Gastroesophageal sphincter (tissue), 4 donors: ENCODE measurements at regions not wholly inside any gene's neighbourhood (a gene's known extent, or its start where the extent isn't known, plus 50 kb on each side); places are given as distances from the start of the nearest gene placed in this dataset.

Experiments used
- ATAC-seq: fragments of 150-250 bp; one replicate; pipeline ENCODE4 v1.9.1; 2016; ENCODE audit warnings: mild to moderate bottlenecking, moderate library complexity
- H3K27ac ChIP-seq, 4 donors: fragments of 200-600 bp; sonication (generic) in 3 of 4; 1 replicate in 3 of 4; 2 replicates in 1 of 4; pipeline ENCODE4 v1.5.1; 2016 to 2019
- H3K27me3 ChIP-seq: fragments of 200-600 bp; sonication (generic); one replicate; pipeline ENCODE4 v1.5.1; 2019
- H3K36me3 ChIP-seq, 2 donors: fragments of 200-600 bp; sonication (generic); one replicate each; pipeline ENCODE4 v1.5.1; 2019; ENCODE audit warnings: control low read depth in 1 of 2
- H3K4me1 ChIP-seq, 3 donors: fragments of 200-600 bp; sonication (generic); 1 replicate in 2 of 3; 2 replicates in 1 of 3; pipeline ENCODE4 v1.5.1; 2016 to 2019; ENCODE audit warnings: control low read depth in 2 of 3
- H3K4me3 ChIP-seq, 2 donors: fragments of 200-600 bp; sonication (generic); one replicate each; pipeline ENCODE4 v1.5.1; 2019; ENCODE audit warnings: mild to moderate bottlenecking in 1 of 2, moderate library complexity in 1 of 2
- H3K9me3 ChIP-seq, 3 donors: fragments of 200-600 bp; sonication (generic); one replicate each; pipeline ENCODE4 v1.5.1; 2017 to 2019; ENCODE audit warnings: control low read depth in 2 of 3
- CTCF ChIP-seq, 4 experiments: fragments of 200-600 bp in 2 of 4; fragments of 450-650 bp in 2 of 4; sonication (generic) in 1 of 4; IDR thresholded peaks; one replicate each; pipeline ENCODE4 v1.5.1; 2017 to 2019; ENCODE audit warnings: antibody characterized with exemption in 4 of 4, mild to moderate bottlenecking in 2 of 4, moderate library complexity in 2 of 4
- EP300 ChIP-seq: sonication (generic); formaldehyde crosslinking; IDR thresholded peaks from one replicate; pipeline ENCODE4 v1.6.1; 2017; ENCODE audit warnings: antibody characterized with exemption, mild to moderate bottlenecking
- POLR2A ChIP-seq, 2 donors: fragments of 450-650 bp; IDR thresholded peaks; one replicate each; pipeline ENCODE4 v1.6.1; 2017; ENCODE audit warnings: antibody characterized with exemption in 2 of 2, mild to moderate bottlenecking in 2 of 2, moderate library complexity in 1 of 2
- POLR2AphosphoS5 ChIP-seq: sonication (generic); formaldehyde crosslinking; IDR thresholded peaks from one replicate; pipeline ENCODE4 v1.6.1; 2017; ENCODE audit warnings: antibody characterized with exemption
- WGBS, 2 donors: methylation state at CpG; one replicate each; pipeline ENCODE4 v1.1.5; 2018; ENCODE audit warnings: low coverage in 1 of 2; 5-methylcytosine and 5-hydroxymethylcytosine counted together

GRCh38 chr11:106288057-106288456 is 210.6 kb downstream of the AASDHPPT start:
- H3K27ac ChIP-seq, result no peak overlapping the region

GRCh38 chr11:106288822-106289387 is 211.4 kb downstream of the AASDHPPT start:
- no peaks in the 10 kb centered on the region for H3K27me3 ChIP-seq
- H3K9me3 ChIP-seq, result no peaks in the 10 kb centered on the region
- ATAC-seq, result no peak
- H3K36me3 ChIP-seq, result no peaks in the 10 kb centered on the region
- H3K4me1 ChIP-seq, result no peaks in the 10 kb centered on the region
- no peak overlapping the region for H3K27ac ChIP-seq
- TF ChIP-seq POLR2A (IDR thresholded peaks at IDR 0.05) (no peak), CTCF (IDR thresholded peaks at IDR 0.05) (no peak), EP300 (no peak), POLR2AphosphoS5 (no peak)
- no peak overlapping the region for H3K4me3 ChIP-seq
- 50% methylated on average over 1 of the region's 1 CpG; no CpG with 5 or more reads in 1 of the 2 donors for WGBS, 2 donors

More at GRCh38 chr11:106288057-106288456, 210.6 kb downstream of the AASDHPPT start:
- Histone ChIP-seq H3K36me3 (no peaks in the 10 kb centered on the region), H3K27me3 (no peaks in the 10 kb centered on the region), H3K4me3 (no peak overlapping the region), H3K4me1 (no peaks in the 10 kb centered on the region), H3K9me3 (no peaks in the 10 kb centered on the region)
- 91 to 94% methylated on average over 2 to 3 of the region's 3 CpGs for WGBS, 2 donors
- ATAC-seq, result no peak
- TF ChIP-seq EP300 (no peak), POLR2AphosphoS5 (no peak), POLR2A (IDR thresholded peaks at IDR 0.05) (no peak), CTCF (IDR thresholded peaks at IDR 0.05) (no peak)

GRCh38 chr11:106292526-106292925 is 215.1 kb downstream of the AASDHPPT start:
- Histone ChIP-seq H3K4me1 (no peaks in the 10 kb centered on the region), H3K4me3 (no peak overlapping the region), H3K27me3 (no peaks in the 10 kb centered on the region), H3K36me3 (no peaks in the 10 kb centered on the region), H3K27ac (no peak overlapping the region), H3K9me3 (no peaks in the 10 kb centered on the region)
- TF ChIP-seq POLR2AphosphoS5 (no peak), POLR2A (IDR thresholded peaks at IDR 0.05) (no peak), EP300 (no peak), CTCF (IDR thresholded peaks at IDR 0.05) (no peak)
- no peak for ATAC-seq
- 78 to 88% methylated on average over 3 of the region's 3 CpGs for WGBS, 2 donors

DNA sequence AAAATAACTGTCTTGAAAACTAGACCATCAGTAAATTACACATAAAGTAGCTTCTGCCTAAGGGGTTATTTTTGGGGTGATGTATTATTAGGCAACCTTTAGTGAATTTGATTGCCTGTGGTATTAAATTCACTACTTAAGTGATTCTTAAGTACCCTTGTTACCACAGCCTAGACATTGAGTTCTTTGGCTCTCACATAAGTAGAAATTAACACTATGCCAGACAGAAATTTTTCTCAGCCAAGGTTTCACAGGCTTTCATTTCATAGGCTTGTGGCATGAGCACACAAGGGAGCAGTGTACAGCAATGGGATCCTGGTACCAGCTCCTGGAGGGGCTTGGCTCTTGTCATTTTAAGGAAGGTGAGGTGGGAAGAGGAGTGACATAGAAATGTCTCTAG is 218.5 kb downstream of the AASDHPPT start:
- Histone ChIP-seq H3K36me3 (no peaks in the 10 kb centered on the region), H3K9me3 (no peaks in the 10 kb centered on the region), H3K4me1 (no peaks in the 10 kb centered on the region), H3K27me3 (no peaks in the 10 kb centered on the region), H3K4me3 (no peak overlapping the region), H3K27ac (no peak overlapping the region)
- TF ChIP-seq POLR2AphosphoS5 (no peak), POLR2A (IDR thresholded peaks at IDR 0.05) (no peak), EP300 (no peak), CTCF (IDR thresholded peaks at IDR 0.05) (no peak)
- ATAC-seq, result no peak

- WGBS, 2 donors, result 81 to 100% methylated on average over 1 of the region's 2 CpGs
Measured at GRCh38 chr11:106302416-106302815, 225.0 kb downstream of the AASDHPPT start.

More at GRCh38 chr11:106302416-106302815, 225.0 kb downstream of the AASDHPPT start:
- ATAC-seq, result no peak
- Histone ChIP-seq H3K27me3 (no peaks in the 10 kb centered on the region), H3K4me3 (no peak overlapping the region), H3K9me3 (peaks cover 0 to 14% (median 0%) of the 10 kb centered on the region in 3 donors), H3K36me3 (no peaks in the 10 kb centered on the region), H3K27ac (no peak overlapping the region), H3K4me1 (no peaks in the 10 kb centered on the region)
- TF ChIP-seq POLR2A (IDR thresholded peaks at IDR 0.05) (no peak), POLR2AphosphoS5 (no peak), CTCF (IDR thresholded peaks at IDR 0.05) (no peak), EP300 (no peak)
